ENCODE measurements at regions not wholly inside any gene's neighbourhood (a gene's known extent, or its start where the extent isn't known, plus 50 kb on each side); places are given as distances from the start of the nearest gene placed in this dataset.
A peak's percentile ranks its signal among the peaks of the same experiment; 100 is the strongest.
"Not testable (repeated sequence)": the region's sequence is repeated elsewhere in the genome, so short reads cannot be mapped to it uniquely, and the experiment has no call there.

DNA sequence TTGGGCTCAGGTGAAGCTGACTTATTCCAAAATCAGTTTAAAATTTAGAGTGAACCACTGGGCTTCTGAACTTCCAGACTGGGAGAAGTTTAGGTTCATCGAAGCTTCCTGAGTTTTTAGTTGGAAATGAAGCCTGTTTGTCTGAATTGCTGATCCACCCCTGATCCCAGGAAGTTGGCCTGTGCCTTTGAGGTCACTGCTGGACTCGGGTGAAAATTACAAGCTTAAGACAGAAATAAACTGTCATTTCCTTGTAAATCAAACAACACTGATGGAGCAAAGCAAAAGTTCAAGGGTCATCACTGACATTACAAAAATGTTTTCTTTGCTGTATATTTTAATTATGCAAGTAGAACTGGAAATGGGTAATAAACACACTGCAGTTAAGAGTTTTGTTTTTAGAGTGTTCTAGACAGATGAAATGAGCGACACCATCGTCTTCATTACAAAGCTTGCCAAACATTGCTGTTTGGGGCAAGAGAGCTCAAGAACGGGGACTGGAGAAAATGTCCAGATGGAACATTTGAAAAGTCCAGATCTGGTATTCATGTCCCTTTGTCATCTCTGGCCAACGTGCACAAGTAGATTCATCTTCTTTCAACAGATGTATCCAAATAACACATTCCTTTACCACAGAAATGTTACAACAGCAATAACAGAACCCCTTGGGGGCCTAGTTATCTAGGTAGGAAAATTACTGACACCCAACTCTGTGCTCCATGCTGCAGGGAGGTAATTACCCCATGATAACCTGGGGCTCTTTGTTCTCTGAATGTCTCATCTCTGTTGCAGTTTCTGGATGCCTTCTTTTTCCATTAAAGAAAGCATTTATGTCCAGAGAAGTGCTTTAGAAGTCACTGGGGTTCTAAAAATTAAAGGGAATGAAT lies 142.4 kb upstream of the ERCC6L2 start:
- no peak for DNase-seq

DNA sequence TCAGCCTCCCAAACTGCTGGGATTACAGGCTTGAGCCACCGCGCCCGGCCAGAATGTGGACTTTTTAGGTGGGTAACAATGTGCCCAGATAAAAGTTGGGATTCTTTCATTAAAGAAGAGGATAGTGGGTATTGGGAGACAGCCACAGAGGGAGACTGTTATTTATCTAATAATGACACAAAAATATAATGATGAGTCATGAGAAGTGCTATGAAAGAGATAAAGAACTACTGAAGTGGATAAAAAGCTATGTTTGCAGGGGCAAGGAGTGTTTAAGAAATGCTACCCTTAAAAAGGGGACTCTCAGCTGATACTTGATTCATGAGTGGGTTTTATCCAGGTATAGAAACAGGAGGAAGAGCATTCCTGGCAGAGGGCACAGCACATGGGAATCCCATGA lies 143.6 kb upstream of the ERCC6L2 start:
- no peak for DNase-seq

DNA sequence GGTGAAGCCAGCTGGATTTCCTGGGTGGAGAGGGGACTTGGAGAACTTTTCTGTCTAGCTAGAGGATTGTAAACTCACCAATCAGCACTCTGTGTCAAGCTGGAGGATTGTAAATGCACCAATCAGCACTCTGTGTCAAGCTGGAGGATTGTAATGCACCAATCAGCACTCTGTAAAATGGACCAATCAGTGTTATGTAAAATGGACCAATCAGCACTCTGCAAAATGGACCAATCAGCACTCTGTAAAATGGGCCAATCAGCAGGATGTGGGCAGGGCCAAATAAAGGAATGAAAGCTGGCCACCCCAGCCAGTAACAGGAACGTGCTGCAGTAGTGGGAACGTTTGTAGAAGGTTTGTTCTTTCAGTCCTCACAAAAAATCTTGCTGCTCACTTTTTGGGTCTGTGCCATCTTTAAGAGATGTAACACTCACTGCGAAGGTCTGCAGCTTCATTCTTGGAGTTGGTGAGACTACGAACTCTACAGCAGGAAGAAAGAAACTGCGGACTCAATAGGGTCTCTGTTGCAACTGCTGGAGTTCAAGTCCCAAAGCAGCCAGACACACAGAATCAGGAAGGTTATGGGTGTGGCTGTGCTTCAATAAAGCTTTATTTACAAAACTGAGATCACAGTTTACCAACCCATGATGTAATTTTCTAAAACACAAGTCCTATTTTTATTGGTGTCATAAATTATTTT lies 145.7 kb upstream of the ERCC6L2 start:
- DNase-seq: no peak

DNA sequence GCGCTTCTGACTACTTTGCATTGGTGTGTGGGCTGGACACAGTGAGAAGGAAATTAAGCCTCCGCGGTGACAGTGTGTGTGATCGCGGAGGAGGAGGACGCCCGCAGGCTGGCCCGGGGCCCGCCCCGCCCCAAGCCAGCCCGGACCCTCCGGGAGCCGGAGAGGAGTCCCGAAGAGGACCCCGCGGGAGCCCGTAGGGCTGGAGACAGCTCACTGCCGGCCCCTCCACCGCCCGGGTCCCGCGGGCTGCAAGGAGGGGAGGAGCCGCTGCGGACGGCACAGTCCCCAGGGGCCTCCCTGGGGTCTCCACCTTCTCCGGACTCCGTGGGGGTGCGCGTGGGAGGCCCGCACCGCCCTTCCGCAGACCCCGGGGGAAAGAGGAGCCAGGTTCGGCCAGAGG lies 146.4 kb upstream of the ERCC6L2 start:
- no peak for DNase-seq

DNA sequence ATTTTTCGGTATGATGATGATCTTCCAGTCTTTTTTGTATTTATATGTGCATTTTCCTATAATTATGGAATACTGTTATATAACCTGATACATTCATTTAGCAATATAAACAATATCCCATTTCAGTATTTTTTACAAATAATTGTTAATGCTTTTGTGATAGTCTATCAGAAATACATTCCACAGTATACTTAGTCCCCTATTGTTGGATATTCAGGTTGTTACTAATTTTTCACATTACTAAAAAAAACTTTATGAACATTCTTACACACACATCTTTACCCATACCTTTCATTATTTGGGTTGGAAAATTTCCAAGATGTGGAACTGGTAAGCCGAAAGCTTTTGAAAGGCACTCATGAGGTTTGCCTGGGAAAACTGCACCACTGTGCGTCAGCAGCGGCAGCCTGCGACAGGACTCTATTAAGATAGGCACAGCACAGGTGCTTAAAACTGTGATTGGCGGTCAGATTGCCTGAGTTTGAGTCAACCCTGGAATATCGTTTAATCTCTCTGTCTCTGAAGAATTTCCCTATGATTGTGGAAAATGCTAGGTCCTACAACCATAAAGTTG lies 147.5 kb upstream of the ERCC6L2 start:
- no peak for DNase-seq

DNA sequence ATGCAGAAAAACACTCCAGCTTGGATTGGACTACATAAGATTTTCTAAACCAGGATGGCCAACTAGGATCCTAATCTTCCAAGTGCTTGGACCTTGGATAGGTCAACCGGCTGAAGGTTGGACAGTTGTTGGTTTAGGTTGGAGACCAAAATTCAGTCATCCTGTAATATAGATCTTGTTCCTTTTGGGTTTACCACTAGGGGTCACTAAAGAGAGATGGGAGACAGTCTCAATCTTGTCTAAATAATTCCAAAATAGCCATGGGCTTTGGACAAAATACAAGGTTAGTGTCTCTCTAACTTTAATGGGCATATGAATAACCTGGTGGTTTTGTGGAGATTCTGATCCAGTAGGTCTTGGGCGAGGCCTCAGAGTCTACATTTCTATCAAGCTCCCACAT lies 148.7 kb upstream of the ERCC6L2 start:
- peak in 1 of 58 donors; percentile 16 for DNase-seq

DNA sequence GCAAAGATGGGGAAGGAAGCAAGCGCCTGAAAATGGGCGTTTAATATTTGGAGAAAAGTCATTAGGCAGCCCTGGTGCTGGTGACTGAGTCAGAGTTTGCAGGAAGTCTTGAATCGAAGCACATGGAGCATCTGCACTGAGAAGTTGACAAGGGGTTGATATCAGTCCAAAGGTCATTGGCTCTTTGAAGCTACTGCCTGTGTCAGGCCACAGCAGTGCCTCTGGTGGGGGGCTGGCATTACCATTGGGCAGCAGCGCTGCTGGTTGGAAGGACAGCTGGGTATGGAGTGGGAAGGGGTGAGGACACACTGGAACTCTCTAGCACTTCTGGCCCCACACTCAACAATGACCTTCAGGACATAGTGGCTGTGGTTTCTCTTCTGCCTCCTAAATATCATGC lies 150.4 kb upstream of the ERCC6L2 start:
- no peak for DNase-seq

DNA sequence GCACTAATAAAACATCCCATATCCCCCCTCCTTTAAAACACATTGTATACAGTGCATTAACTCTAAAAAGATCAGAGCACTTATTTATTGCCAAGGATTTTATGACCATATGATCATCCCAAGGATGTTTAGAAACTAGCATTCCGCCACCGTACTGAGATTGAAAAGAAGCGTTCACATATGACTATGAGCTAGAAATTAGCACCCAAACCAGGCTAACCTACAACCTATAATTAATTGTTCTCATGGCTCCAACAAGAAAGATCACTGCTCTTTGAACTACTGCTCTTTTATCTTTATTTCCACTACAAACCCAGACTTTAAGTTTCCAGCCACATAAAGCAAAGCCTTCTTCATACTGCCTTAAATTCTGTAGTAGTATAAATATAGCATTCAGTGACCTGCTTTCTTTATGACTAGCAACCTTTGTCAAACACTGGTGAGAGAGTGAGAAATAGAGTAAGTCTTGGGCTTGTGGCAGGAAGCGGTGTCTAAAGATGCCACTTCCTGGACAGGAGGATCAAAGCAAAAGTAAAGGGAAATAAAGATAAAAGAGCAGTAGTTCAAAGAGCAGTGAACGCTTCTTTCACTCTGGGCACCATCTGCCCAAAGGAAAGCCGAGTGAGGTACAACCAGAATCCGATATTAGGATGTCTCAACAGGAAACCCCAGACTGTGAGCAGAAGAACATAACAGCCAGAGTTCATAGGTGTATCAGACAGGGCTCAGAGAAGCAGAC lies 151.1 kb upstream of the ERCC6L2 start:
- no peak for DNase-seq

DNA sequence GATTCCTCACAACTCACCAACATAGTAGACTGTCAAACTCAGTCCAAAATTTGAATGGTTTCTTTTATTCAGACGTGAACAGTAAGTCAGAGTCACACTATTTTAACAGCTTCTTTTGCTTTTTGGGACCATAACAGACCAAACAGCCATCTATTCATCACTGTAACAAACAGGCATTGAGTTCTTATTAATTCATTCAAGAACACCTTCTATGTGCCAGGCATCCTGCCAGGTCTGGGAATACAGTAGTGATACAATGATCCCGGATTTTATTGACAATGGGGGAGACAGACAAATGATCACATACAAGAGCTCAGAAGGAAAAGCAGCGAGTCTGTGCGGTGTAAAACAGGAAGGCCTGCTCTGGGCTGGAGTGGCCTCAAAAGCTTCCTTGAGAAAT lies 153.3 kb upstream of the ERCC6L2 start:
- DNase-seq: peak in 4 of 58 donors; percentile 2 to 70 (median 8)

DNA sequence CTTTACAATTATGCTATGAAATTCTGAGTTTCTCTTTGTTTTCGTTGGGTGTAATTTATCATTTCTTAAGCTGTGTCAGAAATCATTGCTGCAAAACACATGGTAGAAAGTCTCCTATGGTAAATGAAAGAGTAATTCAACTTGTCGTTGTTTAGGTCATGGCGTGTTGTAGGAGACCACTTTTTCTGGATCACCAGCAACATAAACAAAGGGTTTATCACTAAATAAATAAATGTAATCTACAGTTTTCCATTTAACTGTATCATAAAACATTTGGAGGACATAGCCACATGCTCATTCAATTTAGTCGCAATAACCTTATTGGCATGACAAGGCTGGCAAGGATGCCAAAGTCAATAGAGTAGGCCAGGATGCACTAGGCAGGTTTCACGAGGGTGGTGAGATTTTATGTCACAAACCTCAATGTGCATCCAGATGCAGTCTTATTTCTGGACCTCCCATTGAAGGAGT lies 154.4 kb upstream of the ERCC6L2 start:
- DNase-seq: no peak

DNA sequence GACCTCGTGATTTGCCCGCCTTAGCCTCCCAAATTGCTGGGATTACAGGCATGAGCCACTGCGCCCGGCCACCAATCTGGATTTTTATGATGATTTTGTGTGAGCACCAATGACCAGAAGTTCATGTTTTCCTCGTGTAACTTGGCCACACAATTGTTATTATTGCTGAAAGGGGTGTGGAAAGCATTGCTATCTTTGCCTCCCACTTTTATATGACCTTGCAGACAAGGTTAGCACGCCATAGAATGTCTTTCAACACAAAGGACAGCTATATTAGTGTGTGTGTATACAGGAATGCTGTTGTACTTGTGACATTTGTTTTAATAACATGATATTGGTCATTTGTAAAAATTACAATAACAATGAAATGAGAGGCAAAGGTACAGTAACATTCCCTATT lies 155.0 kb upstream of the ERCC6L2 start:
- no peak for DNase-seq

DNA sequence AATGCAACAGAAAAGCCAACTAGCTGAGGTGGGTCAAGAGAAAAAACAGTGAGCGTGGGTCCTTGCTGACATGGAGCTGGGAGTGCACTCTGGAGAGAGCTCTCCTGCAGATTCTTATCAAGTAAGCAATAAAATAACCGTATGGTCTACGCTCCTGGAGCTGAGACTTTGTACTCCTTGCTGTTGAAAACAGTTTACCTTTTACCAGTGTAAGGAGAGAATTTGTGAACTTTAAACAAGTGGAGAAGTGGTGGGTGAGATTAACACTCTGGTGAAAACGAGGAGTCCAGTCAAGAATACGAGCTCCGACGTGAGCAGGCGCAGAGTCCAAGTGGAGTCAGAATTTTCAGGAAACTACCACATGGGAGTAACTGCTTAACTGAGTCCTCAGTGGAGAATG lies 156.1 kb upstream of the ERCC6L2 start:
- DNase-seq: no peak

DNA sequence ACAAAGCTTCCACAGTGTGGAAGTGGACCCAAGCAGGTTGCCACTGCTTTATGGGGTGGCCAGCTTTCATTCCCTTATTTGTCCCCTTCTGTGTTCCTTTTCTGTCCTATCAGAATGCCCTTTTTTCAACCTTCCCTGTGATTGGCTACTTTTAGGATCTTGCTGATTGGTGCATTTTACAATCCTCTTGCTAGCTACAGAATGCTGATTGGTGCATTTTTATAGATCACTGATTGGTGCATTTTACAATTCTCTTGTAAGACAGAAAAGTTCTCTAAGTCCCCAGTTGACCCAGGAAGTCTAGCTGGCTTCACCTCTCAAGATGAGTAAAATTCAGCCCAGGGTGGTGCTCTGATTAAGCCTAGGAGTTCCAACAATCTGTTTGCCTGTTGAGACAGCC lies 157.2 kb upstream of the ERCC6L2 start:
- no peak for DNase-seq

DNA sequence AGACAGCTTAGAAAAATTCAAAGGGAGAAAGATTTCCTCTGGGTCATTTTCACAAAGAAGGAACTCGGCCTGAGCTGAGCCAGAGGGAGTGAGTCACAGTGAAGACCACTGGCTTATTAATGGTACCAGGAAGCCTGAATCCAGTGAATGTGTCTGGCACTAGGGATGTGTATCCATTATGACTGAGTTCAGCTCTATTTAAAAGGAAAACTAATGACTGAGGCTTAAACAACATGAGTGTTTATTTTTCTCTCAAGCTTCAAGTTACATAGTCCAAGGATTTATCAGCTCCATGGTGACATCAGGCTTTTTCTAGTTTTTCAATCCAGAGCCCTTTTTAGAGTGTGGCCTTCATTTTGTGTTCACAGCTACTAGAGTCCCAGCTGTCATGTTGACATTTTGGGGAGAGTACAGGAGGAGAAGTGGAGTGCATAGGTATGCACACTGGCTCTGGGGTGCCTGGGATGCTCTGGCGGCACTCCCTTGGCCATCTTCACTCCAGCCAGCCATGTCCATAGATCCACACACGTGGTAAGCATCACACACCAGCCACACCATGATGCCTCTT lies 159.5 kb upstream of the ERCC6L2 start:
- DNase-seq: no peak

DNA sequence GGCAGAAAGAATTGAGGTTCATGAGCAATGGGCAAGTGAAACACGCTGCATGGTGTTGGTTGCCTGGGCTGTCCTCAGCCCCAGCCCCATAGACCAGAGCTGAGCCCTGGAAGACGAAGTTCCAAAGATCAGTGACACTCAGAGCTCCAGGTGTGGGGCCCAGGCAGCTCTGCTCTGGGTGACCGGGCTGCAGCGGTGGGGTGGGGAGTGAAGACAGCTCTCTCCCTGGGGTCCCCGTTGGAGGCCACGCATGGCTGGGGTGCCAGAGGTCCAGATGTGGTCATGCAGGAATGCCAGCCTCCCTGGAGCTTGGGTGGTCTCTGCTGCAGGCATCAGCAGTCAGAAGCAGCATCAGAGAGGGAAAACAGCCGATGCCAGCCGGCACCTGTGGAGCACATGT lies 165.0 kb upstream of the ERCC6L2 start:
- no peak for DNase-seq

DNA sequence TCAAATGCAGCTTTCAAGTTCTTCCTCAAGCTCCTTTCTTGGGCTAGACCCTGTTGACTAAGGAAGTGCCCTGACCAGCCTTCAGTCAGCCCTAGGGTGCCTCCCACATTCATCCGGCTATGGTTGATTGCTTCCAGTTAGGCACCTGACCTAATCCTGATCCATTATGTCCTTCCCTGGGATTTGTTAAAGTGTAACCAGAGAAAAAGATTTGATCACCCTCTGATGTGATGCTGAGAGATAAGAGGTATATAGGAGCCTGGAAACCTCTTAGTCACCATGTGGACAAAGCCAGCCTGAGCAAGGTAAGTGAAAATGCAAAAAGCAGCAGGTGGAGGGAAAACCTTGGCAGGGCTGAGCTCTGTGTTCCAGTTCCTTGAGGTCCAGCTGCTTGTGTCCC lies 178.8 kb upstream of the ERCC6L2 start:
- DNase-seq: no peak

DNA sequence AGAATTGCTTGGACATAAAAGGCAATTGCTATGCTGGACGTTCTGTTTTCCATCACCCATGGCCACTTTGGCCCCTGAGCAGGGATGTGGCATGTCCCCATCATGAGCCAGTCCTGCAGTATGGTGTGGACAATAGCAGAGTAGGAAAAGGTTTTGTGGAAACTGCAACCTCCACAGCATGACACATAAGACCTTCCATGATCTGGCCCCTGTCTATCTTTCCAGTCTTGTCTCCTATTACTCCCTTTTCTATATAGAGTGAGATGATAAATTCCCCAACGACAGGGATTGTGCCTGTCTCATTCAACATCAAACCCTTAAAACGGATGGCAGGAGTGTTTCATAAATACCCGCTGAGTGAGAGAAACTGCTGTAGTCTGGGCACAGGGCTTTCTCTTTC lies 174.7 kb upstream of the PTCH1 start:
- DNase-seq: no peak

DNA sequence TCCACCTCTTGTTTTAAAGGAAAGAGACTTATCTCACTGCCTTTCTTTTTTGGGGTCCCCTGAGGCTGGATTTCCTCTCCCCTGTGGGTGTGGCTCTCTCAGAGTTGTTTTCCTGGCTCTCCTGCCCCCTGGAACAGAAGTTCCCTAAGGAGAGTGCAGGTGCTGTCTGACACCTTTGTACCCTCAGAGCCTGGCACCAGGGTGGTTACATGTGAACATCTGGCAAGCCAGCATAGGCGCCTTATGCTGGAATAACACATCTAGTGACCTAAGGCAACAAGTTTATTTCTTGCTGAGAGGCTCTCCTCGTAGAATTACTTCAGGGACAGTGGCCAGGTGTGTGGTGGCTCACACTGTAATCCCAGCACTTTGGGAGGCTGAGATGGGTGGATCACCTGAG lies 172.9 kb upstream of the PTCH1 start:
- no peak for DNase-seq

DNA sequence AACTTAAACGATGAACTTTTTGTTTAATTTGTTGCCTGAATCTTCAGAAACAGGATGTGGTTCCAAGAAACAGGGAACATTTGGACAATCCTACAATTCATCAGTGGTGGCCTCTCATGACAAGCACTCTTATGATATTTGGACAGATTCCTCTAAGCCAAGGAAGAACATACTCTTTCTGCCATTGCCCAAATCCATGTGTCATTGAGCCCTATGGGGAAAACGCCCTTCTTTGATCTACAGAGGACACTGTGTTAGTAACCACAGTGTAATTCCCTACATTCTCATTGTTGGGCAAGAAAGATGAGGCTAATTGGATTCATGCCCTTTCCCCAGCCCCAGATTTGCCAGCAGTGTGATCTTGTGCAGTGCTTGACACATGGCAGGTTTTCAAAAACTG lies 167.7 kb upstream of the PTCH1 start:
- DNase-seq: no peak

DNA sequence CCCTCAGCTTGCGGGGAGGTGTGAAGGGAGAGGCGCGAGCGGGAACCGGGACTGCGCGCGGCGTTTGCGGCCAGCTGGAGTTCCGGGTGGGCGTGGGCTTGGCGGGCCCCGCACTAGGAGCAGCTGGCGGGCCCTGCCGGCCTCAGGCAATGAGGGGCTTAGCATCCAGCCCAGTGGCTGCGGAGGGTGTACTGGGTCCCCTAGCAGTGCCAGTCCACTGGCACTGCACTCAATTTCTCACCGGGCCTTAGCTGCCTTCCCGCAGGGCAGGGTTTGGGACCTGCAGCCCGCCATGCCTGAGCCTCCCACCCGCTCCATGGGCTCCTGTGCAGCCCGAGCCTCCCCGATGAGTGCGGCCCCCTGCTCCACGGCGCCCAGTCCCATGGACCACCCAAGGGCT lies 163.5 kb upstream of the PTCH1 start:
- DNase-seq: not testable (repeated sequence)

DNA sequence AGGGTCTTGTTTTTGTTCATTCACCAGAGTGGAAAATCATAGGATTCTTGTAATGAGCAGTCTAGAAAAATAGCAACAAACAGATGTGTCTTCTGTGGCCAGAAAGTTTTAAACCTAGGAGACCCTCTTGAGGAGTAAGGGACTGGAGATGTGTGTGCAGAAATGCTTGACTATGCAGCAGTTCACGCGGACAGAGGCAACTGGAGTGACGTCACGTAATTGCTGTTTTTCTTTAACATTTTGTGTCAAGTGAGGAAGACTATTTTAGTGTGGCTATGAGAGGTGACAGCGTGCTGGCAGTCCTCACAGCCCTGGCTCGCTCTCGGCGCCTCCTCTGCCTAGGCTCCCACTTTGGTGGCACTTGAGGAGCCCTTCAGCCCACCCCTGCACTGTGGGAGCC lies 163.1 kb upstream of the PTCH1 start:
- DNase-seq: no peak
